IMR-90 (cell line): ENCODE measurements at regions not wholly inside any gene's neighbourhood (a gene's known extent, or its start where the extent isn't known, plus 50 kb on each side); places are given as distances from the start of the nearest gene placed in this dataset.

ENCODE experiments used
- ATAC-seq: fragments of 200-7000 bp; cut with Tn5 transposase; 2 replicates; pipeline ENCODE4 v1.9.1; 2020; ENCODE audit warnings: low read depth, mild to moderate bottlenecking, moderate library complexity
- BruUV-seq: library from RNA; stranded (reverse); fragments of 400-500 nt; replicated peaks from 2 replicates; lab custom pipeline; 2021; lab: Mats Ljungman, UMichigan
- CTCF ChIA-PET: fragments of 300-600 bp; formaldehyde crosslinking; extraction: SDS; loops from one replicate; lab custom pipeline; 2021; ENCODE audit warnings: antibody characterized with exemption; lab: Yijun Ruan, JAX
- POLR2A ChIA-PET: fragments of 300-600 bp; sonication (Branson Sonifier 250); formaldehyde crosslinking; loops from one replicate; lab custom pipeline; 2022; ENCODE audit warnings: antibody characterized with exemption; ENCODE audit not compliant: unreplicated experiment; lab: Charles Lee
- DNase-seq: peaks from one replicate; pipeline ENCODE4 v3.0.0; 2013
- H2AFZ ChIP-seq: replicated peaks from 2 replicates; pipeline ENCODE3; 2013; ENCODE audit warnings: low read length, mild to moderate bottlenecking; ENCODE audit not compliant: poor library complexity
- H2AK5ac ChIP-seq: 2 replicates; pipeline ENCODE4 v1.6.1; 2013; ENCODE audit warnings: low read depth, low read length, inconsistent platforms
- H2AK9ac ChIP-seq: replicated peaks from 2 replicates; pipeline ENCODE3; 2013; ENCODE audit warnings: mild to moderate bottlenecking, low read depth, low read length, moderate library complexity; ENCODE audit not compliant: poor library complexity
- H2BK120ac ChIP-seq: 2 replicates; pipeline ENCODE4 v1.6.1; 2013; ENCODE audit warnings: low read depth, low read length, inconsistent platforms
- H2BK15ac ChIP-seq: 3 replicates; pipeline ENCODE4 v1.6.1; 2013; ENCODE audit warnings: low read depth, low read length, inconsistent platforms
- H2BK20ac ChIP-seq: 2 replicates; pipeline ENCODE4 v1.6.1; 2013; ENCODE audit warnings: low read depth, mild to moderate bottlenecking, inconsistent platforms, low read length, moderate library complexity
- H2BK5ac ChIP-seq: 2 replicates; pipeline ENCODE4 v1.6.1; 2013; ENCODE audit warnings: mild to moderate bottlenecking, low read depth, low read length, inconsistent platforms; ENCODE audit not compliant: poor library complexity, severe bottlenecking
- H3K14ac ChIP-seq: replicated peaks from 2 replicates; pipeline ENCODE4 v1.6.1; 2013; ENCODE audit warnings: low read depth, low read length, inconsistent platforms
- H3K18ac ChIP-seq: 2 replicates; pipeline ENCODE4 v1.6.1; 2013; ENCODE audit warnings: low read depth, low read length, control low read depth
- H3K23ac ChIP-seq: 2 replicates; pipeline ENCODE4 v1.6.1; 2013; ENCODE audit warnings: low read depth, low read length, inconsistent platforms
- H3K27ac ChIP-seq: 2 replicates; pipeline ENCODE4 v1.5.1; 2013; ENCODE audit warnings: mild to moderate bottlenecking, control low read depth, low read length; ENCODE audit not compliant: insufficient read depth
- H3K27me3 ChIP-seq: 2 replicates; pipeline ENCODE4 v1.6.1; 2013; ENCODE audit warnings: low read length; ENCODE audit not compliant: control insufficient read depth, insufficient read depth
- H3K36me3 ChIP-seq: 2 replicates; pipeline ENCODE4 v1.6.1; 2013; ENCODE audit warnings: low read length, mixed read lengths; ENCODE audit not compliant: control insufficient read depth, insufficient read depth
- H3K4ac ChIP-seq: 2 replicates; pipeline ENCODE4 v1.6.1; 2013; ENCODE audit warnings: low read depth, low read length, inconsistent platforms
- H3K4me1 ChIP-seq: 2 replicates; pipeline ENCODE4 v1.6.1; 2013; ENCODE audit warnings: low read length, mixed read lengths; ENCODE audit not compliant: control insufficient read depth, insufficient read depth
- H3K4me2 ChIP-seq: 2 replicates; pipeline ENCODE4 v1.6.1; 2013; ENCODE audit warnings: low read depth, mild to moderate bottlenecking, control low read depth, low read length, moderate library complexity
- H3K4me3 ChIP-seq: 2 replicates; pipeline ENCODE4 v1.5.1; 2013; ENCODE audit warnings: low read depth, mild to moderate bottlenecking, control low read depth, low read length, moderate library complexity; ENCODE audit not compliant: insufficient read depth
- H3K56ac ChIP-seq: 2 replicates; pipeline ENCODE4 v1.6.1; 2013; ENCODE audit warnings: low read length, inconsistent platforms; ENCODE audit not compliant: insufficient read depth; ENCODE audit errors: extremely low read depth
- H3K79me1 ChIP-seq, 2 experiments: 2 replicates each; pipeline ENCODE4 v1.6.1; 2013; ENCODE audit warnings: low read length in 2 of 2, inconsistent platforms in 1 of 2, low read depth in 1 of 2
- H3K9ac ChIP-seq: 2 replicates; pipeline ENCODE4 v1.6.1; 2013; ENCODE audit warnings: low read depth, low read length, control low read depth
- H3K9me1 ChIP-seq: 2 replicates; pipeline ENCODE4 v1.6.1; 2013; ENCODE audit warnings: low read length, inconsistent platforms; ENCODE audit not compliant: insufficient read depth
- H3K9me3 ChIP-seq: 2 replicates; pipeline ENCODE4 v1.6.1; 2013; ENCODE audit warnings: low read length; ENCODE audit not compliant: control insufficient read depth, insufficient read depth
- H4K20me1 ChIP-seq: 2 replicates; pipeline ENCODE4 v1.6.1; 2013; ENCODE audit warnings: low read length, inconsistent platforms; ENCODE audit not compliant: insufficient read depth
- H4K5ac ChIP-seq: 2 replicates; pipeline ENCODE4 v1.6.1; 2013; ENCODE audit warnings: mild to moderate bottlenecking, low read depth, low read length, control low read depth
- H4K8ac ChIP-seq, 2 experiments: 2 replicates each; pipeline ENCODE4 v1.6.1; 2013; ENCODE audit warnings: low read depth in 2 of 2, low read length in 2 of 2, control low read depth in 1 of 2, inconsistent platforms in 1 of 2
- H4K91ac ChIP-seq: 2 replicates; pipeline ENCODE4 v1.6.1; 2013; ENCODE audit warnings: low read depth, low read length, inconsistent platforms; ENCODE audit not compliant: insufficient read depth
- BHLHE40 ChIP-seq: fragments of 150-350 bp; IDR thresholded peaks from 2 replicates; pipeline ENCODE4 v1.6.1; 2016; ENCODE audit warnings: mild to moderate bottlenecking, low read depth, low read length
- CEBPB ChIP-seq: IDR thresholded peaks from 2 replicates; pipeline ENCODE4 v1.6.1; 2012; ENCODE audit warnings: low read depth, low read length, improper control_type of control experiment
- CHD1 ChIP-seq: IDR thresholded peaks from 2 replicates; pipeline ENCODE4 v1.6.1; 2012; ENCODE audit warnings: low read depth, low read length, improper control_type of control experiment
- CTCF ChIP-seq: conservative IDR thresholded peaks from 2 replicates; pipeline ENCODE4 v1.5.1; 2012; ENCODE audit warnings: mild to moderate bottlenecking, low read depth, low read length, improper control_type of control experiment
- ELK1 ChIP-seq: fragments of 150-350 bp; IDR thresholded peaks from 2 replicates; pipeline ENCODE4 v1.6.1; 2016; ENCODE audit warnings: low read depth, mild to moderate bottlenecking, low read length, moderate library complexity, borderline replicate concordance
- FOS ChIP-seq: fragments of 150-350 bp; IDR thresholded peaks from 2 replicates; pipeline ENCODE4 v1.6.1; 2016; ENCODE audit warnings: low read depth, low read length
- MAFK ChIP-seq: IDR thresholded peaks from 2 replicates; pipeline ENCODE4 v1.6.1; 2012; ENCODE audit warnings: low read depth, low read length, improper control_type of control experiment
- MAZ ChIP-seq: IDR thresholded peaks from 2 replicates; pipeline ENCODE4 v1.6.1; 2012; ENCODE audit warnings: low read depth, mild to moderate bottlenecking, low read length, improper control_type of control experiment, moderate library complexity, borderline replicate concordance
- MXI1 ChIP-seq: IDR thresholded peaks from 2 replicates; pipeline ENCODE4 v1.6.1; 2012; ENCODE audit warnings: low read depth, mild to moderate bottlenecking, low read length, moderate library complexity, borderline replicate concordance
- NFE2L2 ChIP-seq: fragments of 150-350 bp; IDR thresholded peaks from 2 replicates; pipeline ENCODE4 v1.6.1; 2016; ENCODE audit warnings: low read depth, mild to moderate bottlenecking, low read length
- POLR2A ChIP-seq: IDR thresholded peaks from 2 replicates; pipeline ENCODE4 v1.6.1; 2012; ENCODE audit warnings: mild to moderate bottlenecking, low read depth, low read length
- RAD21 ChIP-seq: IDR thresholded peaks from 2 replicates; pipeline ENCODE4 v1.6.1; 2012; ENCODE audit warnings: low read length, improper control_type of control experiment
- RCOR1 ChIP-seq: IDR thresholded peaks from 2 replicates; pipeline ENCODE4 v1.6.1; 2012; ENCODE audit warnings: mild to moderate bottlenecking, low read length, improper control_type of control experiment; ENCODE audit not compliant: insufficient replicate concordance
- RFX5 ChIP-seq: IDR thresholded peaks from 2 replicates; pipeline ENCODE4 v1.8.0; 2012; ENCODE audit warnings: low read depth, mild to moderate bottlenecking, low read length, moderate library complexity
- SMC3 ChIP-seq: fragments of 150-350 bp; IDR thresholded peaks from 2 replicates; pipeline ENCODE4 v1.6.1; 2016; ENCODE audit warnings: low read depth, mild to moderate bottlenecking, antibody characterized with exemption, low read length, moderate library complexity
- USF2 ChIP-seq: fragments of 150-350 bp; IDR thresholded peaks from 2 replicates; pipeline ENCODE4 v1.6.1; 2017; ENCODE audit warnings: mild to moderate bottlenecking, antibody characterized with exemption, low read length, low read depth
- WGBS, 2 experiments: methylation state at CpG; one replicate each; pipeline versions ENCODE4 v1.1.5 to v1.1.7; 2013; ENCODE audit warnings: missing lambda C conversion rate in 2 of 2; ENCODE audit not compliant: insufficient read length in 1 of 2; ENCODE audit errors: extremely low coverage in 2 of 2; 5-methylcytosine and 5-hydroxymethylcytosine counted together
- dilution Hi-C: fragments of 300-500 bp; cut with HindIII; formaldehyde crosslinking; loops from one replicate; pipeline ENCODE4 v1.14.3; 2018; ENCODE audit warnings: low sequenced_read_pairs; ENCODE audit not compliant: unreplicated experiment
- in situ Hi-C: fragments of 300-500 bp; cut with MboI; formaldehyde crosslinking; loops from 3 replicates; pipeline ENCODE4 v1.14.3; 2019; ENCODE audit warnings: low sequenced_read_pairs, inconsistent platforms, mixed read lengths
- intact Hi-C: fragments of 100-400 bp; cut with micrococcal nuclease; formaldehyde crosslinking; loops from 2 replicates; pipeline ENCODE4 v1.10.0; 2022

- CTCF ChIA-PET, result no interaction called here
- TF ChIP-seq RFX5 (no peak), SMC3 (no peak), MXI1 (no peak), FOS (no peak), RAD21 (no peak), MAFK (no peak), NFE2L2 (no peak), MAZ (no peak), POLR2A (no peak), USF2 (no peak), BHLHE40 (no peak), CEBPB (no peak), ELK1 (no peak), CTCF (no peak), CHD1 (no peak), RCOR1 (no peak)
- Histone ChIP-seq H4K8ac (no peak overlapping the region), H3K14ac (no peak overlapping the region), H3K23ac (no peak overlapping the region), H3K27ac (no peak overlapping the region), H3K4me3 (no peak overlapping the region), H3K4me2 (no peak overlapping the region), H2BK120ac (no peak overlapping the region), H3K36me3 (no peaks in the 10 kb centered on the region), H4K91ac (no peak overlapping the region), H2BK15ac (no peak overlapping the region), H4K5ac (no peak overlapping the region), H3K9me3 (no peaks in the 10 kb centered on the region), H3K56ac (no peak overlapping the region), H3K4me1 (no peaks in the 10 kb centered on the region), H2BK5ac (no peak overlapping the region), H3K79me1 (no peaks in the 10 kb centered on the region), H2AK5ac (no peak overlapping the region), H3K18ac (no peak overlapping the region), H4K20me1 (no peaks in the 10 kb centered on the region), H2AK9ac (no peak overlapping the region), H3K9ac (no peak overlapping the region), H2AFZ (no peak overlapping the region), H3K27me3 (no peaks in the 10 kb centered on the region), H2BK20ac (no peak overlapping the region), H3K9me1 (no peaks in the 10 kb centered on the region), H3K4ac (no peak overlapping the region)
- POLR2A ChIA-PET, result no interaction called here
- in situ Hi-C loops, result no loop called here
- dilution Hi-C loops, result no loop called here
- no TSS peak for BruUV-seq
- DNase-seq, result no peak
- no CpG with 5 or more reads among the region's 7 CpGs for WGBS, 2 experiments
- intact Hi-C loops, result no loop called here
- no peak for ATAC-seq
Observed at GRCh38 chr2:83961512-83961911, 497.6 kb downstream of the SUCLG1 start.
